GM13976 (cell line): ENCODE measurements at regions not wholly inside any gene's neighbourhood (a gene's known extent, or its start where the extent isn't known, plus 50 kb on each side); places are given as distances from the start of the nearest gene placed in this dataset.

Experiments used
- DNase-seq: peaks from one replicate; pipeline ENCODE4 v3.0.0; 2012; ENCODE audit warnings: low spot score
- in situ Hi-C: fragments of 300-500 bp; cut with MboI; formaldehyde crosslinking; loops from one replicate; pipeline ENCODE4 v1.12.0; 2022; ENCODE audit warnings: low sequenced_read_pairs, mixed read lengths, inconsistent platforms; ENCODE audit not compliant: unreplicated experiment
- TF ChIP-seq, protein P1 (sequence below): IDR thresholded peaks from 2 replicates; pipeline ENCODE4 v1.5.1; 2012; ENCODE audit warnings: borderline replicate concordance, mild to moderate bottlenecking; ENCODE audit not compliant: insufficient read depth; ENCODE audit errors: extremely low read depth, missing control alignments, control extremely low read depth

DNA sequence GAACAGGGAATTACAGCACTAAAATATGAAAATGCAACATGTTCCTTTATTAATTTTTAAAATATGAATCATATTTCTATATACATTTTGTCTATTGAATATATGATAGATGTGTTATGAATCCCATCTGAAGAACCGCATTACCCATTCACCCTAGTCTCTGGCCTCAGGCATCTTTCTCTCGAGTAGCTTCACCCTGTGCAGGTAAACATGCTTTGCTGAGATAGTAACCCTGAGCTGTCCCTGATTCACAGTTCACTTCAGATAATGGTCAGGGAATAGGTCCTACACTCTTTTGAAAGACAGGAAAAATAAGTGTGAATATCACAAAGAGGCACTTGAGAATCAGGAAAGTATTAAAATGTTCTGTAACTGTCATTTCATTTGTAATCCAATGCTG is 766.8 kb downstream of the IRX1 start:
- no peak for DNase-seq
- TF ChIP-seq, protein P1, sequence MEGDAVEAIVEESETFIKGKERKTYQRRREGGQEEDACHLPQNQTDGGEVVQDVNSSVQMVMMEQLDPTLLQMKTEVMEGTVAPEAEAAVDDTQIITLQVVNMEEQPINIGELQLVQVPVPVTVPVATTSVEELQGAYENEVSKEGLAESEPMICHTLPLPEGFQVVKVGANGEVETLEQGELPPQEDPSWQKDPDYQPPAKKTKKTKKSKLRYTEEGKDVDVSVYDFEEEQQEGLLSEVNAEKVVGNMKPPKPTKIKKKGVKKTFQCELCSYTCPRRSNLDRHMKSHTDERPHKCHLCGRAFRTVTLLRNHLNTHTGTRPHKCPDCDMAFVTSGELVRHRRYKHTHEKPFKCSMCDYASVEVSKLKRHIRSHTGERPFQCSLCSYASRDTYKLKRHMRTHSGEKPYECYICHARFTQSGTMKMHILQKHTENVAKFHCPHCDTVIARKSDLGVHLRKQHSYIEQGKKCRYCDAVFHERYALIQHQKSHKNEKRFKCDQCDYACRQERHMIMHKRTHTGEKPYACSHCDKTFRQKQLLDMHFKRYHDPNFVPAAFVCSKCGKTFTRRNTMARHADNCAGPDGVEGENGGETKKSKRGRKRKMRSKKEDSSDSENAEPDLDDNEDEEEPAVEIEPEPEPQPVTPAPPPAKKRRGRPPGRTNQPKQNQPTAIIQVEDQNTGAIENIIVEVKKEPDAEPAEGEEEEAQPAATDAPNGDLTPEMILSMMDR = no peak
- in situ Hi-C loops = no loop called here

DNA sequence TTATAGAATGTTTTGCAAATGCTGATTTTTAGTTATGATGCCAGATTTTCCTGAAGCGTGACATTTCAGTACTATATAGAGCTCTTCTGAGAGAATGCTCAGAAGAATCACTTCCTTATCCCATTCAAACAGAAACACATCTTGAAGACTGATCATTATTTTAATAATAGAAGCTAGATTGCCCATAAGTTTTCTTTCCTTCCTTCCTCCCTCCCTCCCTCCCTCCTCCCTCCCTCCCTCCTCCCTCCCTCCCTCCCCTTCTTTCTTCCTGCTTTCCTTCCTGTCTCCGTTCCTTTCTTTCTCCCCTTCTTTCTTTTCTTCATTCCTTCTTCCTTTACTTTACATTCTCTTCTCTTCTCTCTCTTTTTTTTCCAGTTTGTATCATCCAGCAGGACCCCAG is 767.4 kb downstream of the IRX1 start:
- in situ Hi-C loops = no loop called here
- TF ChIP-seq, protein P1 = no peak
- no peak for DNase-seq

DNA sequence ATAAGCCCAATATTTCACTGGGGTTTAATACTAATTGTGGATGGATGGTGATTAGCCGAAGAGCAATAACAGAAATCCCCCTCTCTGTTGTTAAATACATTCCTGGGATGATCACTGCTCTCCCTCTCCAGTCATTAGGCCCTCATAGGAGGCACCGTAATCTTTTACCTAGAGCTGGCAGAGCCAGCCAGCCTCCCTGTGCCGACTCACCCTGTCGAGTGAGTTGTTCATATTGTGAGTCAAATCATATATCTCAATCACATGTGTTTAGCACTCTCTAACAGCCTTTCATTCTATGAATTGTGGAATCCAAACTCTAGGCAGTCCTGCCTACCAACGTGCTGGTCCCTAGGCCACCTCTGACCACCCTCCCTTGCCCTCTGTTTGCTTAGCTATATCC is 771.0 kb downstream of the IRX1 start:
- TF ChIP-seq, protein P1 = no peak
- DNase-seq = no peak
- in situ Hi-C loops = no loop called here

DNA sequence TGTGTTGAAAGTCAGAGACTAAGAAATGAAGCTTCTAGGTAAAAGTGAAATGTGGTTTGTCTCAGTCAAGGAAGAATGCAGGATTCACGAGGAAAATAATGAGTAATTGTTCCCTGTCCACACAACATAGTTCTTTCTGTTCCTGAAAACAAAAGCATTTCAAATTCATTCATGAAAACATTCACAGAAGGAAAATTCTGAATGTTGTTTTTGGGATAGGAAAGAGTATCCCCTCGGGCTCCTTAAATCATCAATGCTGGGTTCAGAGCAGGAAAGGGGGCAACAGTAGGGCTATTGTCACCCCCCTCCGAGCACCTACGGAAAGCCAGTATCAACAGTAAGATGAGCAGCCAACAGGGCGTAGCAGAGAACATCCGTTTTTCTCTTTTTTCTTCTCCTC is 769.9 kb upstream of the ADAMTS16 start:
- in situ Hi-C loops = no loop called here
- DNase-seq = no peak
- TF ChIP-seq, protein P1 = no peak

DNA sequence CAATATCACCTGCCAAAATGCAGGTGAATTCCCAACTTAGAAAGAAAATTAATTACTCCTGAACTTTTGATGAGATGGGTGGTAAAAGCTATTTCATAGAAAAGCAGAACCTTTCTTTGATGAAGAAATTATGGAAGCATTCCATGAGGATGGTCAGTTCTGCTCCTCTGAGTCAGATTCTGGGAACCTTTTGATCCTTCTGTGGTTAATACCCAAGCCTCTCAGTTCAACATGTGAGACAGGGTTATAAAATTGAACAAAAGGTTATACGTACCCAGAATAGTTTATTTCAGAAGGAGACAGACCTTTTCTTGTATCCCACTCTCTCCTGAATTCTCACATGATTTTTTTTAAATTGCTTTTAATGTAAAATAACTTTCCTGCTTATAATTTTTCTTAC is 767.6 kb upstream of the ADAMTS16 start:
- TF ChIP-seq, protein P1 = no peak
- no peak for DNase-seq
- in situ Hi-C loops = no loop called here

DNA sequence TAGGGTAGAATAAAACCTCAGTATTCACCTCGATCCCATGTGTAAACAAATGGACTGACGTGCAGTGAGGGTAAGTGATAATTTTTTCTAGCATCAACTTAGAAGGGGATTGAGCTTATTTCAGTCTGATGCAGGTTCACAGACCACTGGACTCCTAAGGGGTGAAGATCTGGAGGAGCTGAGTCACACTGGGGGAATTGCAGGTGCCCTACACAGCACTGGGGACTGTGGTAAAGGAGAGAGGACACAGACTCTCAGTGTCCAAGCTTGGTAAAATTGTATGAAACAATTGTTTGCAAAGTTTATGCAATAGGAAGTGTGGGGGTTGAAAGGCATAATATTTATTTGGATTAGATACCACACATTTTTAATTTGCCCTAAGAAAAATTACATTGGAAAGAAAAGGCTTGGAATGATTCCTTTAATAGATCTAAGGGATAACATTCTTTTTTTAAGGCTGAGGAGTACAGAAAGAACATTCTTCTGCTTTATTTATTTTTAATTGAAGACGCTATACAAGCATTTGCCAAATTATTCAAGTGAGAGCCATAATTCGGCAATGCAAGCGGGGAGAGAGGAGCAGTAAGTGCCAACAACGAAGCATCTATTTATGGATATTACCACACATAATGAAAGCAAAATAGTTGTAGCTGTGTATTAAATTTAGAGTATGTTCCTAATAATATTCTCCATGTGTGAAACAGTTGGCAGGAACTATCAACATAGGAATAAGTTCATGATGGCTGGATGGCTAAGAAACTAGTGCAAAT is 766.9 kb upstream of the ADAMTS16 start:
- TF ChIP-seq, protein P1 = no peak
- in situ Hi-C loops = no loop called here
- no peak for DNase-seq
